GM21528 (cell line): ENCODE measurements at regions not wholly inside any gene's neighbourhood (a gene's known extent, or its start where the extent isn't known, plus 50 kb on each side); places are given as distances from the start of the nearest gene placed in this dataset.

Experiments
- ATAC-seq: cut with Tn5 transposase; IDR thresholded peaks from one replicate; pipeline ENCODE4 v1.9.1; 2021; ENCODE audit warnings: mild to moderate bottlenecking, moderate library complexity; ENCODE audit not compliant: unreplicated experiment, low FRiP score

DNA sequence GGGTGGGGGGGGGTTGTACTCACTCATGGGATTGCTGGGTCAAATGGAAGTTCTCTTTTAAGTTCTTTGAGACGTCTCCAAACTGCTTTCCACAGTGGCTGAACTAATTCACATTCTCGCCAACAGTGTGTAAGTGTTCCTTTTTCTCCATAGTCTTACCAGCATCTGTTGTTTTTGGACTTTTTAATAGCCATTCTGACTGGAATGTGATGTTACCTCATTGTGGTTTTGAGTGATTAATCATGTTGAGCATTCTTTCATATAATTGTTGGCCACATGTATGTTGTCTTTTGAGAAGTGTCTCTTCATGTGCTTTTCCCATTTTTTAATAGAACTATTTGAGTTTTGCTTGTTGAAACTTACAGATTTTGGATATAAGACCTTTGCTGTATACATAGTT lies 94.9 kb upstream of the PLPPR1 start:
- ATAC-seq, result no peak

GRCh38 chr9:100937382-100937781 lies 91.1 kb upstream of the PLPPR1 start:
- no peak for ATAC-seq

DNA sequence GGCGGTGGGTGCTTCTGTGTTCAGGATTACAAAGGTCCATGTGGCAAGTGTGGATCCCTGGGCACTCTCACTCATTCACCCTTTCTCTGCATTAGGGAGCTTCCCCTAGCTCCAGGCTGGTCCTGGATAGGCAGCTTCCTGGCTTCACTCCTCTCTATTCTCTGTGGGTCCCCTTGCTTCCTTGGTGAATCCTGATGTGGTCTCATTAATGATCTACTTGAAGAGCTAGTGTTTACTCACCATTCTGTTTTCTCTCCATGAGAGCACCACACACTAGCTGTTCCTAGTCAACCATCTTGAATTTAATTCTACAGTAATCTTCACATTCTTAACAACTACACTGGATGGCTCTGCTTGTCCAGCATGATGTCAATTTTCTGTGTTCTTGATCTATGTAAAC lies 90.0 kb upstream of the PLPPR1 start:
- no peak for ATAC-seq

DNA sequence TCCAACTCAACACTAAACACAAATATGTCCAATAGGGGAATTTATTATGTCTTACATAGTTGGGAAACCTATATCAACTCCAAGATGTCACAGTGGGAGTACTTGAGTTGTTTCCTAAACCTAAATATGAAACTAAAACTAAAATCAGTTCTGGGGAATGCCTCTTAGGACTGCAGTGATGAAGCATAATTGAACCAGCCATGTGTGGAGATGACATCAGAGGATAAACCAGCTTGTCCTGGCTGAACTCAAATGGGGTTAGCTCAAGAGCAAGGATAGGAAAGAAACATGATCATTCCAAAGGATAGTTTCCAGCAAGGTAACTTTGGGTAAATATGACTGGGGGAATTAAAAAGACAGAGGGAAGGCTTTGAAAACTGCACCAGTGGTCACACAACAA lies 88.9 kb upstream of the PLPPR1 start:
- no peak for ATAC-seq

- no peak for ATAC-seq
Measured at GRCh38 chr9:100959226-100959625, 69.3 kb upstream of the PLPPR1 start.
